A673 (cell line): ENCODE measurements at regions not wholly inside any gene's neighbourhood (a gene's known extent, or its start where the extent isn't known, plus 50 kb on each side); places are given as distances from the start of the nearest gene placed in this dataset.
"Not testable (repeated sequence)": the region's sequence is repeated elsewhere in the genome, so short reads cannot be mapped to it uniquely, and the experiment has no call there.

Experiments used
- BruUV-seq: library from RNA; stranded (reverse); fragments of 400-500 nt; replicated peaks from 2 replicates; lab custom pipeline; 2021; lab: Mats Ljungman, UMichigan
- CTCF ChIA-PET: fragments of 300-600 bp; sonication (Branson Sonifier 250); formaldehyde crosslinking; loops from one replicate; lab custom pipeline; 2022; ENCODE audit warnings: antibody characterized with exemption; lab: Charles Lee
- POLR2A ChIA-PET: fragments of 300-600 bp; sonication (Branson Sonifier 250); formaldehyde crosslinking; loops from one replicate; lab custom pipeline; 2022; ENCODE audit warnings: antibody characterized with exemption; ENCODE audit not compliant: low non-redundant PET; lab: Charles Lee
- DNase-seq: peaks from one replicate; pipeline ENCODE4 v3.0.0-alpha.2; 2015; ENCODE audit warnings: low spot score
- H3K27ac ChIP-seq: fragments of 200-600 bp; sonication (generic); 2 replicates; pipeline ENCODE4 v1.5.1; 2016; ENCODE audit warnings: mixed run types, low read depth, mild to moderate bottlenecking, mixed read lengths, antibody characterized with exemption, low read length; ENCODE audit not compliant: poor library complexity, severe bottlenecking
- H3K27me3 ChIP-seq: fragments of 200-600 bp; sonication (generic); replicated peaks from 2 replicates; pipeline ENCODE4 v1.6.1; 2017; ENCODE audit warnings: mixed run types, low read depth, mild to moderate bottlenecking, mixed read lengths, antibody characterized with exemption, low read length; ENCODE audit not compliant: insufficient read depth, poor library complexity
- H3K36me3 ChIP-seq: fragments of 200-600 bp; sonication (generic); 2 replicates; pipeline ENCODE4 v1.6.1; 2016; ENCODE audit warnings: mixed run types, mild to moderate bottlenecking, mixed read lengths, antibody characterized with exemption, low read length; ENCODE audit not compliant: insufficient read depth, poor library complexity, severe bottlenecking
- H3K4me1 ChIP-seq: fragments of 200-600 bp; sonication (generic); 2 replicates; pipeline ENCODE4 v1.6.1; 2017; ENCODE audit warnings: mixed run types, mild to moderate bottlenecking, mixed read lengths, antibody characterized with exemption, low read length; ENCODE audit not compliant: insufficient read depth, poor library complexity, severe bottlenecking
- H3K4me3 ChIP-seq: fragments of 200-600 bp; sonication (generic); 2 replicates; pipeline ENCODE4 v1.5.1; 2016; ENCODE audit warnings: low read depth, mixed run types, mild to moderate bottlenecking, mixed read lengths, low read length; ENCODE audit not compliant: poor library complexity, severe bottlenecking
- H3K9me3 ChIP-seq: fragments of 200-600 bp; sonication (generic); 2 replicates; pipeline ENCODE4 v1.6.1; 2016; ENCODE audit warnings: mixed run types, low read depth, mild to moderate bottlenecking, mixed read lengths, antibody characterized with exemption, low read length; ENCODE audit not compliant: poor library complexity, severe bottlenecking
- EZH2 ChIP-seq: fragments of 200-600 bp; sonication (generic); IDR thresholded peaks from 2 replicates; pipeline ENCODE4 v1.6.1; 2017; ENCODE audit warnings: borderline replicate concordance, low read depth, mild to moderate bottlenecking, mixed read lengths, antibody characterized with exemption, low read length; ENCODE audit not compliant: poor library complexity, severe bottlenecking
- intact Hi-C: fragments of 100-400 bp; cut with micrococcal nuclease; formaldehyde crosslinking; loops from one replicate; pipeline ENCODE4 v1.10.0; 2022; ENCODE audit not compliant: unreplicated experiment
- TF ChIP-seq, protein P1 (sequence below): fragments of 300-800, 200-600 bp; sonication (generic); conservative IDR thresholded peaks from 2 replicates; pipeline ENCODE4 v1.5.1; 2017; ENCODE audit warnings: low read depth, mild to moderate bottlenecking, antibody characterized with exemption, low read length, moderate library complexity, mixed read lengths

- Histone ChIP-seq H3K27ac (no peak overlapping the region), H3K36me3 (no peaks in the 10 kb centered on the region), H3K27me3 (no peaks in the 10 kb centered on the region), H3K4me1 (peaks cover 4% of the 10 kb centered on the region), H3K4me3 (no peak overlapping the region), H3K9me3 (no peaks in the 10 kb centered on the region)
- POLR2A ChIA-PET: no interaction called here
- no peak for TF ChIP-seq EZH2
- TF ChIP-seq, protein P1, sequence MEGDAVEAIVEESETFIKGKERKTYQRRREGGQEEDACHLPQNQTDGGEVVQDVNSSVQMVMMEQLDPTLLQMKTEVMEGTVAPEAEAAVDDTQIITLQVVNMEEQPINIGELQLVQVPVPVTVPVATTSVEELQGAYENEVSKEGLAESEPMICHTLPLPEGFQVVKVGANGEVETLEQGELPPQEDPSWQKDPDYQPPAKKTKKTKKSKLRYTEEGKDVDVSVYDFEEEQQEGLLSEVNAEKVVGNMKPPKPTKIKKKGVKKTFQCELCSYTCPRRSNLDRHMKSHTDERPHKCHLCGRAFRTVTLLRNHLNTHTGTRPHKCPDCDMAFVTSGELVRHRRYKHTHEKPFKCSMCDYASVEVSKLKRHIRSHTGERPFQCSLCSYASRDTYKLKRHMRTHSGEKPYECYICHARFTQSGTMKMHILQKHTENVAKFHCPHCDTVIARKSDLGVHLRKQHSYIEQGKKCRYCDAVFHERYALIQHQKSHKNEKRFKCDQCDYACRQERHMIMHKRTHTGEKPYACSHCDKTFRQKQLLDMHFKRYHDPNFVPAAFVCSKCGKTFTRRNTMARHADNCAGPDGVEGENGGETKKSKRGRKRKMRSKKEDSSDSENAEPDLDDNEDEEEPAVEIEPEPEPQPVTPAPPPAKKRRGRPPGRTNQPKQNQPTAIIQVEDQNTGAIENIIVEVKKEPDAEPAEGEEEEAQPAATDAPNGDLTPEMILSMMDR: no peak
- intact Hi-C loops: no loop called here
- no TSS peak for BruUV-seq
- DNase-seq: no peak
- CTCF ChIA-PET: no interaction called here
These were observed 796.1 kb downstream of the EPHA4 start for GRCh38 chr2:220775856-220776488.

DNA sequence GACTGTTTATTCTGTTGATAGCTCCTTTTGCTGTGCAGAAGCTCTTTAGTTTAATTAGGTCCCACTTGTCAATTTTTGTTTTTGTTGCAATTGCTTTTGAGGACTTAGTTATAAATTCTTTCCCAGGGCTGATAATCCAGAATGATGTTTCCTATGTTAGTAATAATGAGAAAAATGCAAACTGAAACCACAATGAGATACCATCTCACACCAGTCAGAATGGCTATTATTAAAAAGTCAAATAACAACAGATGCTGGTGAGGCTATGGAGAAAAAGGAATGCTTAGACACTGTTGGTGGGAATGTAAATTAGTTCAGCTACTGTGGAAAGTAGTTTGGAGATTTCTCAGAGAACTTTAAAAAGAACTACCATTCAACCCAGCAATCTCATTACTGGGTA lies 793.0 kb downstream of the EPHA4 start:
- H3K4me1 ChIP-seq, H3K27ac ChIP-seq, H3K9me3 ChIP-seq, POLR2A ChIA-PET, BruUV-seq, H3K27me3 ChIP-seq, DNase-seq, H3K4me3 ChIP-seq, intact Hi-C loops, CTCF ChIA-PET, H3K36me3 ChIP-seq: not testable (repeated sequence)

DNA sequence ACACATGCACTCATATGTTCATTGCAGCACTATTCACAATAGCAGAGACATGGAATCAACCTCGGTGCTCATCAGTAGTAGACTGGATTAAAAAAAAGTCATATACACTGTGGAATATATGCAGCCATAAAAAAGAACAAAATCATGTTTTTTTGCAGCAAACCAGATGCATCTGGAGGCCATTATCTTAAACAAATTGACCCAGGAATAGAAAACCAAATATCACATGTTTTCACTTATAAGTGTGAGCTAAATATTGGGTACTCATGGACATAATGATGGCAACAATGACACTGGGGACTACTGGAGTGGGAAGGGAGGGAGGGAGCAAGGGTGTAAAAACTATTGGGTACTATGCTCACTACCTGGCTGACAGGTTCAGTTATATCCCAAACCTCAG lies 792.6 kb downstream of the EPHA4 start:
- intact Hi-C loops: no loop called here
- Histone ChIP-seq H3K4me1 (peaks cover 4% of the 10 kb centered on the region), H3K36me3 (no peaks in the 10 kb centered on the region), H3K27me3 (no peaks in the 10 kb centered on the region), H3K4me3 (no peak overlapping the region), H3K9me3 (no peaks in the 10 kb centered on the region), H3K27ac (no peak overlapping the region)
- no peak for DNase-seq
- TF ChIP-seq, protein P1: no peak
- TF ChIP-seq EZH2: no peak
- CTCF ChIA-PET: no interaction called here
- no TSS peak for BruUV-seq
- POLR2A ChIA-PET: no interaction called here

- ChIA-PET CTCF (no interaction called here), POLR2A (no interaction called here)
- no TSS peak for BruUV-seq
- Histone ChIP-seq H3K36me3 (no peaks in the 10 kb centered on the region), H3K27me3 (no peaks in the 10 kb centered on the region), H3K4me3 (no peak overlapping the region), H3K4me1 (peaks cover 4% of the 10 kb centered on the region), H3K27ac (no peak overlapping the region), H3K9me3 (no peaks in the 10 kb centered on the region)
- peak; percentile 79 for DNase-seq
- intact Hi-C loops: no loop called here
- TF ChIP-seq EZH2: no peak
- TF ChIP-seq, protein P1: no peak
These were observed 792.2 kb downstream of the EPHA4 start for GRCh38 chr2:220779931-220780330.
